ENCODE measurements at regions not wholly inside any gene's neighbourhood (a gene's known extent, or its start where the extent isn't known, plus 50 kb on each side); places are given as distances from the start of the nearest gene placed in this dataset.
"Not testable (repeated sequence)": the region's sequence is repeated elsewhere in the genome, so short reads cannot be mapped to it uniquely, and the experiment has no call there.

GRCh38 chr12:42010715-42011114, 134.0 kb downstream of the GXYLT1 start:
- no peaks in the 10 kb centered on the region for H3K9me3 ChIP-seq (ENCODE audit: control insufficient read depth, insufficient read depth, low read length)
- no peaks in the 10 kb centered on the region for H3K36me3 ChIP-seq (ENCODE audit: control insufficient read depth, insufficient read depth, low read length)
- H3K27me3 ChIP-seq (ENCODE audit: control insufficient read depth, insufficient read depth, low read length): no peaks in the 10 kb centered on the region
- no peaks in the 10 kb centered on the region for H3K4me1 ChIP-seq (ENCODE audit: control insufficient read depth, insufficient read depth, low read length)
- no CpG with 5 or more reads among the region's 3 CpGs for WGBS (ENCODE audit: insufficient coverage, insufficient read length)
- no peak overlapping the region for H3K4me3 ChIP-seq (ENCODE audit: low read length)
- no peak for DNase-seq (ENCODE audit: low read depth, low spot score)
- no peak overlapping the region for H3K27ac ChIP-seq (ENCODE audit: low read length)

GRCh38 chr12:42010257-42010656, 134.4 kb downstream of the GXYLT1 start:
- H3K27ac ChIP-seq (ENCODE audit: low read length): no peak overlapping the region
- no CpG with 5 or more reads among the region's 1 CpG for WGBS (ENCODE audit: insufficient coverage, insufficient read length)
- no peaks in the 10 kb centered on the region for H3K4me1 ChIP-seq (ENCODE audit: control insufficient read depth, insufficient read depth, low read length)
- no peaks in the 10 kb centered on the region for H3K9me3 ChIP-seq (ENCODE audit: control insufficient read depth, insufficient read depth, low read length)
- H3K27me3 ChIP-seq (ENCODE audit: control insufficient read depth, insufficient read depth, low read length): no peaks in the 10 kb centered on the region
- no peak overlapping the region for H3K4me3 ChIP-seq (ENCODE audit: low read length)
- H3K36me3 ChIP-seq (ENCODE audit: control insufficient read depth, insufficient read depth, low read length): no peaks in the 10 kb centered on the region
- DNase-seq (ENCODE audit: low read depth, low spot score): no peak

GRCh38 chr12:42008996-42009395, 135.7 kb downstream of the GXYLT1 start:
- Histone ChIP-seq H3K4me1 (ENCODE audit: control insufficient read depth, insufficient read depth, low read length) (no peaks in the 10 kb centered on the region), H3K27me3 (ENCODE audit: control insufficient read depth, insufficient read depth, low read length) (no peaks in the 10 kb centered on the region), H3K27ac (ENCODE audit: low read length) (no peak overlapping the region), H3K9me3 (ENCODE audit: control insufficient read depth, insufficient read depth, low read length) (no peaks in the 10 kb centered on the region), H3K4me3 (ENCODE audit: low read length) (no peak overlapping the region), H3K36me3 (ENCODE audit: control insufficient read depth, insufficient read depth, low read length) (no peaks in the 10 kb centered on the region)
- WGBS (ENCODE audit: insufficient coverage, insufficient read length): no CpG with 5 or more reads among the region's 5 CpGs
- no peak for DNase-seq (ENCODE audit: low read depth, low spot score)

DNA sequence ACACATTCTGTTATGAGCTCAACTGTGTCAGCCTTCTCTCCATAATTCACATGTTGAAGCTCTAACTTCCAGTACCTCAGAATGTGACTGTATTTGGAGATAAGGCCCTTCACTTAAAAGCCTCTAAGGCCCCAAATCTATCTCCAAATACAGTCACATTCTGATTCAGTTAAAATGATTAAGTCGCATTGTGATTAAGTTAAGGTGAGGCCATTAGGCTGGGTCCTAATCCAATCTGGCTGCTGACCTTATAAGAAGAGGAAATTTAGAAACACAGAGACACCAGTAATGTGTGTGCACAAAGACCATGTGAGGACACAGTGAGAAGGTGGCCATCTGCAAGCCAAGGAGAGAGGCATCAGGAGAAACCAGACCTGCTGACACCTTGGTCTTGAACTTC, 141.6 kb downstream of the GXYLT1 start:
- Histone ChIP-seq H3K27ac (ENCODE audit: low read length) (no peak overlapping the region), H3K4me3 (ENCODE audit: low read length) (no peak overlapping the region), H3K4me1 (ENCODE audit: control insufficient read depth, insufficient read depth, low read length) (no peaks in the 10 kb centered on the region), H3K27me3 (ENCODE audit: control insufficient read depth, insufficient read depth, low read length) (no peaks in the 10 kb centered on the region), H3K36me3 (ENCODE audit: control insufficient read depth, insufficient read depth, low read length) (no peaks in the 10 kb centered on the region), H3K9me3 (ENCODE audit: control insufficient read depth, insufficient read depth, low read length) (no peaks in the 10 kb centered on the region)
- no peak for DNase-seq (ENCODE audit: low read depth, low spot score)
- no CpG with 5 or more reads among the region's 1 CpG for WGBS (ENCODE audit: insufficient coverage, insufficient read length)

- no peaks in the 10 kb centered on the region for H3K27me3 ChIP-seq (ENCODE audit: control insufficient read depth, insufficient read depth, low read length)
- no peaks in the 10 kb centered on the region for H3K36me3 ChIP-seq (ENCODE audit: control insufficient read depth, insufficient read depth, low read length)
- no peaks in the 10 kb centered on the region for H3K4me1 ChIP-seq (ENCODE audit: control insufficient read depth, insufficient read depth, low read length)
- WGBS (ENCODE audit: insufficient coverage, insufficient read length): no CpG with 5 or more reads among the region's 1 CpG
- no peak overlapping the region for H3K27ac ChIP-seq (ENCODE audit: low read length)
- DNase-seq (ENCODE audit: low read depth, low spot score): no peak
- no peaks in the 10 kb centered on the region for H3K9me3 ChIP-seq (ENCODE audit: control insufficient read depth, insufficient read depth, low read length)
- H3K4me3 ChIP-seq (ENCODE audit: low read length): no peak overlapping the region
Observed at GRCh38 chr12:42002563-42002962, 142.1 kb downstream of the GXYLT1 start.

GRCh38 chr12:41998436-41998835, 146.2 kb downstream of the GXYLT1 start:
- Histone ChIP-seq H3K27ac (ENCODE audit: low read length) (no peak overlapping the region), H3K4me1 (ENCODE audit: control insufficient read depth, insufficient read depth, low read length) (no peaks in the 10 kb centered on the region), H3K36me3 (ENCODE audit: control insufficient read depth, insufficient read depth, low read length) (no peaks in the 10 kb centered on the region), H3K4me3 (ENCODE audit: low read length) (no peak overlapping the region), H3K27me3 (ENCODE audit: control insufficient read depth, insufficient read depth, low read length) (no peaks in the 10 kb centered on the region), H3K9me3 (ENCODE audit: control insufficient read depth, insufficient read depth, low read length) (no peaks in the 10 kb centered on the region)
- no peak for DNase-seq (ENCODE audit: low read depth, low spot score)
- no CpG with 5 or more reads among the region's 14 CpGs for WGBS (ENCODE audit: insufficient coverage, insufficient read length)

DNA sequence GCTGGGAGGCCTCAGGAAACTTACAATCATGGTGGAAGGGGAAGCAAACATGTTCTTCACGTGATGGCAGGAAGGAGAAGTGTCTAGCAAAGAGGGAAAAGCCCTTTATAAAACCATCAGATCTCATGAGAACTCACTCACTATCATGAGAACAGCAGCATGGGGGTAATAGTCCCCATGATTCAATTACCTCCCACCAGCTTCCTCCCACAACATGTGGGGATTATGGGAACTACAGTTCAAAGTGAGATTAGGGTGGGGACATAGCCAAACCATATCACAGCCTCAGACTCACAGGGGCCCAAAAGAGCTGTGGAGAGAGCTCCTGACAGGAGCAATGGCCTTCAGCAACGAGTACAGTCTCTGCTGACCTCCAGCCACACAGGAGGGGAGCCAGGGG, 151.4 kb downstream of the GXYLT1 start:
- Histone ChIP-seq H3K4me3 (ENCODE audit: low read length) (no peak overlapping the region), H3K27me3 (ENCODE audit: control insufficient read depth, insufficient read depth, low read length) (no peaks in the 10 kb centered on the region), H3K36me3 (ENCODE audit: control insufficient read depth, insufficient read depth, low read length) (no peaks in the 10 kb centered on the region), H3K27ac (ENCODE audit: low read length) (no peak overlapping the region), H3K9me3 (ENCODE audit: control insufficient read depth, insufficient read depth, low read length) (no peaks in the 10 kb centered on the region; the same call in 1 of the 2 replicates), H3K4me1 (ENCODE audit: control insufficient read depth, insufficient read depth, low read length) (no peaks in the 10 kb centered on the region)
- no CpG with 5 or more reads among the region's 2 CpGs for WGBS (ENCODE audit: insufficient coverage, insufficient read length)
- no peak for DNase-seq (ENCODE audit: low read depth, low spot score)

- no peaks in the 10 kb centered on the region; the same call in 1 of the 2 replicates for H3K9me3 ChIP-seq (ENCODE audit: control insufficient read depth, insufficient read depth, low read length)
- no CpG with 5 or more reads among the region's 3 CpGs for WGBS (ENCODE audit: insufficient coverage, insufficient read length)
- no peak for DNase-seq (ENCODE audit: low read depth, low spot score)
- H3K36me3 ChIP-seq (ENCODE audit: control insufficient read depth, insufficient read depth, low read length): no peaks in the 10 kb centered on the region
- H3K4me1 ChIP-seq (ENCODE audit: control insufficient read depth, insufficient read depth, low read length): no peaks in the 10 kb centered on the region
- H3K4me3 ChIP-seq (ENCODE audit: low read length): no peak overlapping the region
- no peak overlapping the region for H3K27ac ChIP-seq (ENCODE audit: low read length)
- no peaks in the 10 kb centered on the region for H3K27me3 ChIP-seq (ENCODE audit: control insufficient read depth, insufficient read depth, low read length)
Observed at GRCh38 chr12:41992692-41993215, 151.9 kb downstream of the GXYLT1 start.

GRCh38 chr12:41992022-41992421, 152.7 kb downstream of the GXYLT1 start:
- H3K9me3 ChIP-seq (ENCODE audit: control insufficient read depth, insufficient read depth, low read length): no peaks in the 10 kb centered on the region; the same call in 1 of the 2 replicates
- H3K4me1 ChIP-seq (ENCODE audit: control insufficient read depth, insufficient read depth, low read length): no peaks in the 10 kb centered on the region
- DNase-seq (ENCODE audit: low read depth, low spot score): no peak
- no peaks in the 10 kb centered on the region for H3K36me3 ChIP-seq (ENCODE audit: control insufficient read depth, insufficient read depth, low read length)
- no peaks in the 10 kb centered on the region for H3K27me3 ChIP-seq (ENCODE audit: control insufficient read depth, insufficient read depth, low read length)
- no CpG with 5 or more reads among the region's 1 CpG for WGBS (ENCODE audit: insufficient coverage, insufficient read length)
- H3K4me3 ChIP-seq (ENCODE audit: low read length): no peak overlapping the region
- no peak overlapping the region for H3K27ac ChIP-seq (ENCODE audit: low read length)

GRCh38 chr12:41988715-41989114, 156.0 kb downstream of the GXYLT1 start:
- DNase-seq (ENCODE audit: low read depth, low spot score): no peak
- no peaks in the 10 kb centered on the region; the same call in 1 of the 2 replicates for H3K9me3 ChIP-seq (ENCODE audit: control insufficient read depth, insufficient read depth, low read length)
- no peak overlapping the region for H3K27ac ChIP-seq (ENCODE audit: low read length)
- H3K36me3 ChIP-seq (ENCODE audit: control insufficient read depth, insufficient read depth, low read length): no peaks in the 10 kb centered on the region
- H3K4me1 ChIP-seq (ENCODE audit: control insufficient read depth, insufficient read depth, low read length): no peaks in the 10 kb centered on the region
- no CpG with 5 or more reads among the region's 2 CpGs for WGBS (ENCODE audit: insufficient coverage, insufficient read length)
- H3K4me3 ChIP-seq (ENCODE audit: low read length): no peak overlapping the region
- no peaks in the 10 kb centered on the region for H3K27me3 ChIP-seq (ENCODE audit: control insufficient read depth, insufficient read depth, low read length)

DNA sequence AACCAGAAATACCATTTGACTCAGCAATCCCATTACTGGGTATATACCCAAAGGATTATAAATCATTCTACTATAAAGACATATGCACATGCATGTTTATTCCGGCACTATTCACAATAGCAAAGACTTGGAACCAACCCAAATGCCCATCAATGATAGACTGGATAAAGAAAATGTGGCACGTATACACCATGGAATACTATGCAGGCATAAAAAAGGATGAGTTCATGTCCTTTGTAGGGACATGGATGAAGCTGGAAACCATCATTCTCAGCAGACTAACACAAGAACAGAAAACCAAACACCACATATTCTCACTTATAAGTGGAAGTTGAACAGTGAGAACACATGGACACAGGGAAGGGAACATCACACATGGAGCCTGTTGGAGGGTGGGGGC, 158.2 kb downstream of the GXYLT1 start:
- no CpG with 5 or more reads among the region's 2 CpGs for WGBS (ENCODE audit: insufficient coverage, insufficient read length)

More for the DNA sequence above, 158.2 kb downstream of the GXYLT1 start:
- not testable (repeated sequence) for H3K9me3 ChIP-seq (ENCODE audit: control insufficient read depth, insufficient read depth, low read length); H3K36me3 ChIP-seq (ENCODE audit: control insufficient read depth, insufficient read depth, low read length); H3K4me1 ChIP-seq (ENCODE audit: control insufficient read depth, insufficient read depth, low read length); DNase-seq (ENCODE audit: low read depth, low spot score); H3K27ac ChIP-seq (ENCODE audit: low read length); H3K27me3 ChIP-seq (ENCODE audit: control insufficient read depth, insufficient read depth, low read length); H3K4me3 ChIP-seq (ENCODE audit: low read length)
